HG02884 (cell line): ENCODE measurements at regions not wholly inside any gene's neighbourhood (a gene's known extent, or its start where the extent isn't known, plus 50 kb on each side); places are given as distances from the start of the nearest gene placed in this dataset.
"Not testable (repeated sequence)": the region's sequence is repeated elsewhere in the genome, so short reads cannot be mapped to it uniquely, and the experiment has no call there.

ENCODE experiments used
- ATAC-seq: cut with Tn5 transposase; IDR thresholded peaks from one replicate; pipeline ENCODE4 v1.9.1; 2021; ENCODE audit warnings: mild to moderate bottlenecking, moderate library complexity; ENCODE audit not compliant: unreplicated experiment

DNA sequence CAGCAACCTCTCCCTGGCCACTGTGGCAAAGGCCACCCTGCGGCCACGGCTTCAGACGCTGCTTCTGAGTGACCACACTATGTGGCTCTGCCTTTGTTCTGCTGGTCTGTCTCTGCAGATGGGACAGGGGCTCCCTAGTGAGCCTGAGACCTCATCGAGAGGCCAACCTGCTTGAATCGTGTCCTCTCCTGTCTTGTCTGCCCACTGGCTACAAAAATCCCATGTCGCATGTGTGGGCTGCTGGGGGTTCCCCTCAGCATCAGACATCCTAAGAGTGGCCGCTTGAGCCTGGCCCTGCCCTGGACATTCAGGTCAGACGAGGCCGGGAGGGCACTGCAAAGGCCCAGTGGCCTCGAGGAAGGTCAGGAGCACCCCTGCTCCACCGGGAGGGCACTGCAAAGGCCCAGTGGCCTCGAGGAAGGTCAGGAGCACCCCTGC lies 222.9 kb downstream of the DLL1 start:
- ATAC-seq = no peak

- ATAC-seq = no peak
Measured at GRCh38 chr6:170067181-170067641, 223.7 kb downstream of the DLL1 start.

GRCh38 chr6:170066679-170067078 lies 224.2 kb downstream of the DLL1 start:
- ATAC-seq = no peak

- no peak for ATAC-seq
Measured at GRCh38 chr6:170063851-170064602, 226.9 kb downstream of the DLL1 start.

- ATAC-seq = no peak
Measured at GRCh38 chr6:170063431-170063830, 227.4 kb downstream of the DLL1 start.

DNA sequence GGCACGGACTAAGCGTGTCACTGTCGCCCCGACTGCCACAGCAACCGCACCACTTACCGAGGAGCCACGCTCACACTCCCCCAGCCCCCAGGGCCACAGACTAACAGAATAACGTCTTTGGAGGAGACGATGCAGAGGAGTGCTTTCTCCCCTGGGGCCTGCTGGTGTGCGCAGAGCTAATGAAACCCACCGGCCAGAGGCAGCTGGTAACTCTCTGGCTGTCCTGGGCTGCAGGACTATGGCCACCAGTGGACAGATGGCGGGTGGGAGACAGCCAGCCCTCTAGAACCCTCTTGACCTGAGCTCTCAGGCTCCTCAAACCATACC lies 228.0 kb downstream of the DLL1 start:
- no peak for ATAC-seq

- ATAC-seq = no peak
Measured at GRCh38 chr6:170062209-170062914, 228.5 kb downstream of the DLL1 start.

- ATAC-seq = no peak
Measured at GRCh38 chr6:170058878-170059485, 231.9 kb downstream of the DLL1 start.

DNA sequence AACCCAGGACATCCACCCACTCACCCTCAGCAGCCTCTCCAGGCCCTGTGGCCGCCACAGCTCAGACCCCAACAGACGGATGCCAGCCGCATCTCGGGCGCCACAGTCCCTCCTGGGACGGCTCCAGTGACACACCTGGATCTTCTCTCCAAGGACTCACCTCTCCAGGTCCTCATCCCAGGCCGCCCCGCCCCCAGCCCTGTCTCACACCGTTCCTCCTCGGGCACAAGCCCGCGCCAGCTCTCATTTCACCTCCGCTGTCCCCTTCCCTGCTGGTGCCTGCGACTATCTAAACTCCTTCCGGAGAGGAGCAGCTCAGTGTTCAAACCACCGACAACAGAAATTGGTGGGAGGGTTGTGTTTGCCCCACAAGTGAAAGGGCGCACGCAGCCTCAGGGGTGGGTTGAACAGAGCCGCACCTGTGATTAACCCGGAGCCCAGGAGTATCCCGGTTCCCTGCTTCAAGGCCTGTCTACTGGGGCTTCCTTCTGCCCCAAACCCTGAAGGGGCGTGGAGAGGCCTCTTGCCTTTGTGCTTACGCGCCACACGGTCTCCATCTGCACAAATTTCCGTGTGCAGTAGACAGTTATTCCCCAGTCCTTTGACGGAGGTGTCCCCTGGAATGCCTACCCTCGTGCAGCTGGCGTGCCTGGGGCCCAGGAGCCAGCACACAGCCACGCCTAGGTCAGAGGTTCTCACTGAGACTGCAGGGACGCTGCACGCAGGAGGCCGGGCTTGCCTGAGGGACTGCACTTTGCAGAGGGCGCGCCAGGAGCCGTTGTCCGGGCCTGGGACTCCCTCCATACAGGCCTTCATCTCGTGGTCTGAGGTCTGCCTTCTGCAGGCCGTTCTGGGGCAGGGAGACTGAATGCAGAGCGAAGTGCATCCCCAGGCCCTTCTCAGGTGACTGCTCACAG lies 232.7 kb downstream of the DLL1 start:
- no peak for ATAC-seq

DNA sequence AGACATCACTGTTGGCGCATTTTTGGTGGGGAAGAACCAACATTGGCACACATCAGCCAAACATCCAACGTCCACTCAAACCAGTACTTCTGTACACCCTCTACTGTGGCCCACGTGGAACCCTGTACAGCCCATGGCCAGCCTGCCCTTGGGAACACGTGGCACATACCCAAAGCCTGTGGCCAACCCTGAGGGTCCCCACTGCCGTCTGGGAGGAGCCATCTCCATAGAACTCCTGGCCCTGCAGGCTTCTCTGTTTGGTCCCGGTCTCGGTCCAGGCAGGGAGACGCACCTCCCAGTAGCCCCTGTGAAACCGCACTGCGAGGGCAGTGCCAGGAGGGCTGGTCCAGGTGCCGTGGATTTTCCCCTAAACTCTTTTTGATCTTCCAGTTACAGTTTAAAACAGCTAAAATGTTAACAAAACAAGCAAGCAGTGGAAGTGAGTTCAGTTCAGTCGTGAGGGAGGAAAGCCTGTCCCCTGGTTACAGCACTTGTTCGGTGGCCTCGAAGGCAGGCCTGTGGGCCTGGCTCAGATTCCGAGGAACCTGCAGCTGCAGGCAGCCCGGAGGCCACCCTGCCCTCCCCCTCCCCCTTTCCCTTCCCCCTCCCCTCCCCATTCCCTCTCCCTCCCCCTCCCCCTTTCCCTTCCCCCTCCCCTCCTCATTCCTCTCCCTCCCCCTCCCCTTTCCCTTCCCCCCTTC lies 233.7 kb downstream of the DLL1 start:
- ATAC-seq = no peak

DNA sequence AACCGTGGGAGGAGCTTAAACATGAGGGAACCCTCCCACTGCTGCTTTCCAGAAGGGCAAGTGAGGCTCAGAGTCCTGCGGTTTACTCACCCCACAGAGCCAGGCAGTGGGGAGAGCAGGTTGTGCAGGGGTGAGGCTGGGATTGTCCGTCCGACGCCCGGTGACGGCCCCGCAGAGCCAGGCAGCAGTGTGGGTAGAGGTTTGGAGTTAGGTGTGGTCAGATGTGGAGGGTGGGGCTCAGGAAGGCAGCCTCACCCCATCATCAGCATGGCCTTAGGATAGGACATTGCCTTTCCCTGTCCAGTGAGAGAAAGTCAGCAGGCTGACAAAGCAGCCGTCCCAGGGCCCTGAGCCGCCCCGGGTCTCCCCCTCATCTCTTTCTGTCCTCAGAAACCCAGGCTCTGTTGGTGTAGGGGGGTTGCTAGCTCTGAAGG lies 234.6 kb downstream of the DLL1 start:
- ATAC-seq = no peak

DNA sequence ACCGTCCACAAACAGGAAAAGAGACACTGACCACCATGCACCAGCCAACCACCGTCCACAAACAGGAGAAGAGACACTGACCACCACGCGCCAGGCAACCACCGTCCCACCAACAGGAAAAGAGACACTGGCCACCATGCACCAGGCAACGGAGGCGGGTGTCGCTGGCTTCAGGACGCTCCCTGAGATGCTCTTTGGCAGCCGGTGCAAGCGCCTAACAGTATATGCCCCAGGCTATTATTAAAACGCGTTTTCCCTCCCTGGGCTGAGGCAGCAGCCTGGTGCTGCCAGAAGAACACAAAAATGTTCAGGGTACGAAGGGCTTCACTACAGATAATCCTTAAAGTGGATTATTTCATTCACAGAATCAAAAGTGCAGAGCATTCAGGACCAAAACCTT lies 235.1 kb downstream of the DLL1 start:
- not testable (repeated sequence) for ATAC-seq

DNA sequence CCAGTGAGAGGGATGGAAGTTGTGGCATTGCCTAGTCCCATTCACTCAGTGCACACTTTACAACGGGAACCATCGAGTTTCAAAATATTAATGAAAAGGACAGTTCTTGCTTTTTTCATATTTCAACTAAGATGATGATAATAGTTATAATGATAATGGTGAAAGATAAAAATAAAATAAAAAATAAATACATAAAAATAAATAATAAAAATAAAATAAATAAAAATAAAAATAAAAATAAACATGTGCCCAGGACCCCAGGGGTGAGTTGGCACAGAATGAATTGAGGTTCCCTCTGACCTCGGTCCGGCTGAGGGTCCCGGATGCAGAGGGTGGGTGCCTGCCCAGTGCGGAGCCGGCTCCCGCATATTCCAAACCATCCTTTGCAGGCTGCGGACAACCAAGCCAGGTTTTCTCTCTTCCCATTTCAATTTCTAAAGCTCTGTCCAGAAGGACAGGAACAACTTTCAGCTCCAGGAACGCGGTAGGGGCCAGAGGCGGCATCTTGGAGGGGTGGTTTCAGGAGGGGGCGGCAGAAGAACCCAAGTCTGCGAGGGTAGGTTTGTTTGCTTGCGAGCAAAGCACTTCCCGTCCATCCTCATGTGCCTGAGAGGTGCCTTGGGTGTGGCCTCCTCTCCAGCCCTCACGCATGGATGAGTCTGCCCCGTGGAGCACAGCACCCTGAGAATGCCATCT lies 236.8 kb downstream of the DLL1 start:
- ATAC-seq = no peak

- ATAC-seq = no peak
Measured at GRCh38 chr6:170052991-170053821, 237.7 kb downstream of the DLL1 start.

DNA sequence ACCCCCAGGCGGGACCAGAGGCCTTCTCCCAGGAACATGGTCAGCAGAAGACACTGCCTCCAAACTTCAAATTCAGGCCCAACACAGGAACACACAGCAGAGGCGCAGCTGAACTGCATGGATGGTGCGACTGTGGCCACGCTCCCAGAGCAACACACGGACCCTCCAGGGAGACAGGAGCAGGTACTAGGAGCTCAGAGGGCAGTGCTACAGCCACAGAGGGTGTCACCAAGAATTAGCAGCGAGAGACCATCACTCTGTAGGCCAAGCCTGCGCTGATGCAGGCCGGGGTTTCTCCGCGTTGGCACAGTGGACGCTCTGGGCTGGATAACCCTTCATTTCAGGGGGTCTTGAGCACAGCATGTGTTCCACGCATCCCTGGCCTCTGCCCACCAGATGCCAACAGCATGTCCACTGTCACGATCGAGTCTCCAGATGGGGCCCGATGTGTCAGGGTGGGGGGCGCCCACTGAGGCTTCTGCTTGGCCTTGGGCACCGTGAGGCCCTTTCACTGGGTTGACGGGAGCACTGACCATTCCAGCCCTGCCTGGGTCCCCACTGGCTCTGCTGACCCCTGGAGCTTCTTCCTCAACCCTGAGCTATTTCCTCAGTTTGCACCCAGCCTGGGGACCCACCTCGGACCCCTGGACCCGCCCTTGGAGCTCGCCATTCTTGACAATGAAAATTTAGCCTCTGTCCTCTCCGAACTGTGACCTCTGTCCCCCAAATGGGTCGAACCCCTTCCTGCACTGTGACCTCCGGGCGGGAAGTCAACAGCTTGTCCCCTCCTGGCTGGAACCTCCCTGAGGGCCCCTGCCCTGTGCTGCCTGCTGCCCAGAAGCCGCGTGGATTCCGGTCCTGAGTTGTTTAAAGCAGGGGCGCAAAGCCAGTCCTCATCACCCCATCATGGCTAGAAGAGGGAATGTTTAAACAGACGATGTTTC lies 239.4 kb downstream of the DLL1 start:
- ATAC-seq = no peak

DNA sequence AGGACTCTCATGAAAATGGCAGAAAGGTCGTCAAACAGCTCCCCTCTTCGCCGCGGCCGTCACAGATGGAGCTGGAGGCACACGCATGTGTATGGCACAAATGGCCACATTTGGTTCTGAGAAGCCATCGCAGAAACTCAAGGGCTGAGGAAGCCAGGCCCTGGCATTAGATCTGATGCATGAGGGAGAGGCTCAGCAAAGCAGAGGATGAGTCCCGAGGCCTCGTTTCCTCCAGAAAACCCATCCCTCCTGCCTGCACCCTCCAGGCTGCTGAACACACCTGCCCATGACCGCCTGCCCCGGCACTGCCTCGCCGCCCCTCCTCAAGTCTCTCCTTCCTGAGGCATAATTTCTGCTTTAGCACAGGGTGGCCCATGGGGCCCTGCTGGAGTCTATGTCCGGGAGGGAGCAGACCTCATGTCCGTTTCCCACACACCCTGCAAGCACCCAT lies 240.3 kb downstream of the DLL1 start:
- ATAC-seq = no peak

- no peak for ATAC-seq
Measured at GRCh38 chr6:170049641-170050561, 241.0 kb downstream of the DLL1 start.
